GM21390 (cell line): ENCODE measurements at regions not wholly inside any gene's neighbourhood (a gene's known extent, or its start where the extent isn't known, plus 50 kb on each side); places are given as distances from the start of the nearest gene placed in this dataset.

Experiments used
- ATAC-seq: cut with Tn5 transposase; IDR thresholded peaks from one replicate; pipeline ENCODE4 v1.9.1; 2021; ENCODE audit not compliant: unreplicated experiment

DNA sequence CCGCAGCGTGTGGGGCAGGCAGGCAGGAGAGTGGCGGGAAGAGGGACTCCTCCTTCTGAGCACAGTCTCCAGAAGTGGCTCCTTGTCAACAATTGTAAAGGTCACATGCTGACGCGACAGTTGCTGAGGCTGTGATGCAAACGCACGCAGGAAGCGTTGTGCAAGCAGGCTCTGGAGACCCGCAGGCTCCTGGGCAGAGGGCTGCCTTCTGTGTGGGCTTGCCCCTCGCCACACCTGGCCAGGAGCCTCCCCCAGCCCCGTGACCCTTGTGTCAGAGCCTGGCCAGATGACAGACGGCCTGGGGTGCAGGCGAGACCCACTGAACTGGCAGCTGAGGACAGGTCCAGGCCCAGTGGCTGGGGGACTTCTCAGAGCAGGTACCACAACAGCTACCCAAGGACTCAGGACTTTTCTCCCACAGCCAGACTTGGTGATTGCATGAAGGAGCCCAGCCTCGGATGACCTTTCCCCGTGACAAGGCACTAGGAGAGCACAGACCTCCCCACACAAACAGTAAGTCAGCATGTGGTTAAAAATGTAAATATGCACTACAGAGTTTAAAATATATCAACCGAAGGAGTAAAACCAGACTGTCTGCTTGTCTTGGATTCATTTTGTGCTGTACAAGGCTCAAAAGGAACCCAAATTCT, 222.1 kb upstream of the RREB1 start:
- no peak for ATAC-seq

DNA sequence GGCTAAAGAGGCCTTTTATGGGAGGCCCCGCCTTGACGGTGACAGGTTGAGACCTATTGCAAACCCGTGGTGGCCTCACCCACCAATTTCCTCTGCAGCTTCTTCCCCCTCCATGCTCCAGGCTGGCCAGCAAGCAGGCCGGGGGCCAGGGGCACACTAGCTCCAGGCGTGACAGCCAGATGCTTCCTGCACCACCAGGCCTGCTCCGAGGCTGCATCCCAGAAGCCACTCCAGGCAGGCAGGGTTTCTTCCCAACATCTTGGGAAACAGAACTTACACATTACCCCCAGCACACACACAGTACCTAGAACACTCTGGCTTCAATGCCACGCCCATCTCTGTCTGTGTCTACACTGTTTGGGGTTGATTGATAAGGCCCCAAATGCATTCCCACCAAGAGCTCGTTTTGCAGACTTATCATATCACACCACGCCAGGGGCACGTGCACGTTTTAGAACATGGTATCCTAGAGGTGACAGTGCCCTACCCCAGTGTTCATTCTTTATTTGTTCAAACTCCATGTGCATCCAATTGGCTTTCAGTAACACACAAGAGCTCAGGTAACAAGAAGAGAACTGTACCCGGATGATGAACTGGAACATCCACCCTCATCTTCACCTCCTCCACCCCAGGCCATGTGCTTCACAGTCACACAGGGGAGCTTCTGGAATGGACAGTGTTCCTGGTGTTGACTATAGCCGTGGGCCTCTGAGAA, 221.4 kb upstream of the RREB1 start:
- ATAC-seq, result no peak

GRCh38 chr6:6886886-6887285, 220.9 kb upstream of the RREB1 start:
- no peak for ATAC-seq

- no peak for ATAC-seq
These were observed 218.2 kb upstream of the RREB1 start for GRCh38 chr6:6889601-6890000.

- ATAC-seq, result no peak
These were observed 217.3 kb upstream of the RREB1 start for GRCh38 chr6:6890400-6890858.

- no peak for ATAC-seq
These were observed 216.5 kb upstream of the RREB1 start for GRCh38 chr6:6891125-6891721.

GRCh38 chr6:6891949-6892461, 215.8 kb upstream of the RREB1 start:
- no peak for ATAC-seq

DNA sequence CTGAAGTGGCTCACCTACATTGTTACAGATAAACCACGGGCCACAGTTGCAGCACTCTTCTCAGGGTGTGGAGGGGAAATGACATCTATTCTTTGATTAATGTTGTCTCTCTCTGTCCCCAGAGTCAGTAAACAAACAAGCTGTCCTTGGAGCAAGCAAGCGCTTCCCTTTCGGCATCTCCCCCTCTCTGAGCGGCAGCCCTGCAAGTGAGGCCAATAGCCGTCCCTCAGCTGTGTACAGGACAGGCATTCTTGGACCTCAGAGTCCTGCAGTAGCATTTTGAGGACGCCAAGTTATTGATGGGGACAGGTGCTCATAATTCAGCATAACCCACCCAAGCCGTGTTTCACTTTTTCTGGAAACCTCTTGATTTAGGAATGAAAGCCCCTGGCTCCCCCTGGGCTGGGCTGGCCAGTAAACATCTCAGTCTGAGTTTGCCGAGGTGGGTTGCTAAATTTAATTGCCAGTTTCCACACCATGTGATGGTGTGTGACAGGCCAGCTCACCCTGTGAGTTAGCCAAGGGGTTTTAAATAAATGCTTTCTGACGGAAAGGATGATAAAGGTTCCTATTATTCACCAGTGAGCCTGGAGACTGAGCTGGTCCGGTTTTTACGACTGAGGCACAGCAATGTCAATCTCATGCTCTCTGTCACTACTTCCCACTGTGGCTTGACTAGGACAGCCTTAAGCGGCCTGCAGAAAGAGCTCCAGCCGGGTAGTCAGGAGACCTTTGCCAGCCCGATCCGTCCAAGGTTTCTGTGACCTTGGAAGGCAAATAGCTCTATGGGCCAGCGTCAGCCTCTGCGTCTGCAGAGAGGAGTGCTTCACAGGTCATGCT, 214.8 kb upstream of the RREB1 start:
- no peak for ATAC-seq

DNA sequence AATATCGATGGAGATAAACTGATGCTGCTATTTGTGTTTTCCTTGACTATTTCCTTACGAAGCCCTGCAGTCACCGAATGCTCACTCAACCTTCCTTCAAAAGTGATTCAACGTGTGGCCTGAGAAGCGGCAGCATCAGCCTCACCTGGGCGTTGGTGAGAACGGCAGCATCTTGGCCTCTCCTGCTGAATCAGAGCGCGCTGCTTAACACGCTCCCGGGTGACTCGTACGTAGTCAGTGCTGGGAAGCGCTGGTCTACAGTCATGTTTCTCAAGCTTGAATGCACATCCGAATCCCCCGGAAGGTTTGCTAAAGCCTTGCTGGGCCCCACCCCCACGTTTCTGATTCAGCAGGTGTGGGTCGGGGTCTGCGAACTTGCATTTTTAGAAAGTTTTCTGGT, 214.1 kb upstream of the RREB1 start:
- no peak for ATAC-seq

GRCh38 chr6:6895929-6896328, 211.8 kb upstream of the RREB1 start:
- ATAC-seq, result no peak

GRCh38 chr6:6897140-6897539, 210.6 kb upstream of the RREB1 start:
- ATAC-seq, result no peak

DNA sequence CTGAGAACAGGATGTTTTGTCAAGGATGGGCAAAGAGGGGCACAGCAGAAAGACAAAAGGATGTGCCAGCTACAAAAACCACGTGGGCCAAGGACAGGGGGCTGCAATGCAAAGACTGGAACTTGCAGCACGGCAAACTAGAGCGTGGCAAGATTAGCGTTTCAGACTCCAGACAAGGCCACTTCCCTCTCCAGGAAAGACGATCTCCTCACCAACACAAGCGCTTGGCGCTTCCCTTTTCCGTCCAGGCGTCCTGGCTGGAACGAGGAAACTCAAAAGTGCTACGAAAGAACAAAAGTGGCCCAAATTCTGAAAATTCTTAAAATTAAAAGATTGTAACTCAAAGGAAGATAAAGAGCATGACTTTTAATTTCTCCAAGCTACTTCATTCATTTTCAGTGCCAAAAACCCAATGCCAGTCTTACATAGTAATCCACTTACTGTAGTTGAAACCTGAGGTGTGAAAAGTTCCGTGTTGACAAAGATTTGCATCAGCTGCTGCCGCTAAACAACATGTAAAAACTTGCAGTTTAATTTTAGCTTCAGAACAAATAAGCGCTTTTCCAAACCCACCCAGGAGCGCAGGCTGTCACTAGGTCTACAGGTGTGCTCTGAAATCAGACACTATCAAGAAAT, 207.1 kb upstream of the RREB1 start:
- no peak for ATAC-seq

DNA sequence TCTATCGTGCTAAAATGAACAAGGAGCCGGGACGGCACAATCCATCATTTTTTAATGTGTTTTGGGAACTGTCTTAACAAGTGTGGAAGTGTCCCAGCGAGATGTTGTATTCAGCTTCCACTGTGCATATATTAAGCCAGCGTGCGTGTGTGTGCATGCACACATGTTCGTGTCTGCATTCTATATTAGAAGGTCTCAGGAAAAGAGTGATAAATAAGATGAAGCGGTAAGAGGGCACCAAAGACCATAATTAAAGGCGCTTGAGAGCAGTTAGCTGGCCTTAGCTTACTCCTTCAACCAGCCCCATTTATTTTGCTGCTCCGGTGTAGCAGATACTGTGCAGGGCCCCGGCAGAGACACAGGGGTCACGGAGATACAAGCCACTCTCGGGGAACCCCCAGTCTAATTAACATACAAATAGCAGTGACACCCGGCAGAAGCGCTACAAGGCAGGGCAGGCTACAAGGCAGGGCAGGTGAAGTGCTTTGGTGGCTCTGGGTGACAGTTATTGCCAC, 206.5 kb upstream of the RREB1 start:
- ATAC-seq, result no peak

- ATAC-seq, result no peak
These were observed 205.8 kb upstream of the RREB1 start for GRCh38 chr6:6901945-6902344.

DNA sequence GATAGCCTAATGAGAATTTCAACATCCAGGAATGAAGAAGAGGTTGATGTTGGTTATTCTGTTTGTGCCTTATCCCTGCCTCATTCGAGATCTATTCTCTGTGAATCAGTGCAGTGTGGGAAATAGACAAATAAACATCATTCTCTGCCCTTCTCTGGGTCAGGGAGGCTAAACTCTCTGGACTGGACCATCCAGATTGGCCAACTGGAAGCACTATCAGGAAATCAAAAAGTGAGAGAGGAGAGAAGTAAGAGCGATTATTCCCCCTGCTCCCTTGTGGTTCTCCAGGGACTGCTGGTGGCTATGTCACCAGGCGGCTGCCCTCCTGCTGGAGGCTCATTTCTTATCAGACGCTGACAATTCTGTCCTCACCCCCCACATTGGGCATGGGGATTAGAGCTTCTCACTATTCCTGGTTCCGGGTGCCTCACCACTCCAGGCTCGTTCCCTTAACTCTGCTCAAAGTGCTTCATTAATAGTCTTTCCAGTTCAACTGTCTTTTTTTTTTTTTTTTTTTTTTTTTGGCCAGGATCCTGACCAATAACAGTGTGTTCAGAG, 201.7 kb upstream of the RREB1 start:
- ATAC-seq, result no peak

GRCh38 chr6:6906570-6907213, 201.1 kb upstream of the RREB1 start:
- ATAC-seq, result no peak

GRCh38 chr6:6907286-6907685, 200.5 kb upstream of the RREB1 start:
- no peak for ATAC-seq

- ATAC-seq, result no peak
These were observed 199.6 kb upstream of the RREB1 start for GRCh38 chr6:6908121-6908520.

- no peak for ATAC-seq
These were observed 198.7 kb upstream of the RREB1 start for GRCh38 chr6:6909111-6909510.
